GM12874 (cell line): ENCODE measurements at regions not wholly inside any gene's neighbourhood (a gene's known extent, or its start where the extent isn't known, plus 50 kb on each side); places are given as distances from the start of the nearest gene placed in this dataset.

ENCODE experiments used
- CTCF ChIP-seq: IDR thresholded peaks from 2 replicates; pipeline ENCODE4 v1.5.1; 2011; ENCODE audit warnings: low read depth, mild to moderate bottlenecking, control low read depth, low read length, moderate library complexity; ENCODE audit not compliant: insufficient read depth

DNA sequence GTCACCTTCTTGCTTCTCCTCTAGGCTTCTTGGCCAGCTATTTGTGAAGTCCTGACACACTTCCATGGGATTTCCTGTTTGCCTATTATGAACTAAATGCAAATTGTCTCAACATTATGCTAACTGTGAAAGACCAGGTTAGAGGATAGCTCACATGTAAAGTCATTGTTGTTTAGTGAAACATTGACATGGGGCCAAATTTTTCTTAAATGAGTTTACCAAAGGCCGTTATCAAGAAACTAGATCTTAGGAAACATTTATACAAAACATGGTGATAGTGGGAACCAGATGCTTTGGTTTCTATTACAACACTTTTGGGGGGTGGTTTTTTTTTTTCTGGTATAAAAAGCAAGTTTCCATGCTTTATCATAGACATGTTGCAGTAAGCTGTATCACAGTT lies 466.8 kb upstream of the FAM241A start:
- TF ChIP-seq CTCF: no peak

DNA sequence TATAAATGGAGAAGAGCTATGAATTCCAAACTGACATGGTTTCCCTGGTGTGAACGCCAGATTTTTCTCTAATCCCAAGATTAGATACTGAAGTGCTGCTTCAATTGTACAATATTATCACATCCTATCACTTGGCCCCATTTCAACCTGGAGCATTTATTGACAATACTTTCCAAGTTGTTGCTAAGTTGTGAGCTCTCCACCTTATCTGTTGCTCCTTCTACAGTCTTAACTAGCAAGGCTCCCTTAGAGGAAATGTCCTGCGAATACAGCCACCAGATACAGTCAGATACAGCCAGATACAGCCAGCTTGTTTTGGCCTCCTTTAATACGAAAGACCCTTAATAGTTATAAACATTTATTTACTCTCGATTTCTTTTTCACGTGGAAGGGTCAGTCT lies 466.3 kb upstream of the FAM241A start:
- TF ChIP-seq CTCF: no peak

GRCh38 chr4:111681270-111681669 lies 464.0 kb upstream of the FAM241A start:
- TF ChIP-seq CTCF: no peak

- no peak for TF ChIP-seq CTCF
Observed at GRCh38 chr4:111681751-111682150, 463.5 kb upstream of the FAM241A start.

- TF ChIP-seq CTCF: no peak
Observed at GRCh38 chr4:111685205-111685604, 460.0 kb upstream of the FAM241A start.

- no peak for TF ChIP-seq CTCF
Observed at GRCh38 chr4:111689214-111689613, 456.0 kb upstream of the FAM241A start.

GRCh38 chr4:111689731-111690130 lies 455.5 kb upstream of the FAM241A start:
- TF ChIP-seq CTCF: no peak

- no peak for TF ChIP-seq CTCF
Observed at GRCh38 chr4:111693758-111694157, 451.5 kb upstream of the FAM241A start.
